ENCODE measurements at regions not wholly inside any gene's neighbourhood (a gene's known extent, or its start where the extent isn't known, plus 50 kb on each side); places are given as distances from the start of the nearest gene placed in this dataset.
"Not testable (repeated sequence)": the region's sequence is repeated elsewhere in the genome, so short reads cannot be mapped to it uniquely, and the experiment has no call there.

GRCh38 chr2:236380051-236380612, 115.9 kb upstream of the ASB18 start:
- TF ChIP-seq CTCF (IDR thresholded peaks at IDR 0.05): no peak
- H3K36me3 ChIP-seq: no peaks in the 10 kb centered on the region

GRCh38 chr2:236381253-236381652, 117.0 kb upstream of the ASB18 start:
- not testable (repeated sequence) for H3K27me3 ChIP-seq, H3K36me3 ChIP-seq, H3K27ac ChIP-seq, H3K4me1 ChIP-seq, H3K4me3 ChIP-seq
- peaks cover 0 to 11% of the 10 kb centered on the region in 2 donors for H3K9me3 ChIP-seq
- peak; percentile 16 for DNase-seq (ENCODE audit: low spot score)

More at GRCh38 chr2:236380051-236380612, 115.9 kb upstream of the ASB18 start:
- Histone ChIP-seq H3K9me3 (peaks cover 0 to 11% of the 10 kb centered on the region in 2 donors), H3K27me3 (no peaks in the 10 kb centered on the region), H3K27ac (no peak overlapping the region), H3K4me3 (no peak overlapping the region), H3K4me1 (no peaks in the 10 kb centered on the region)
- no peak for DNase-seq (ENCODE audit: low spot score)

- H3K27ac ChIP-seq, H3K4me1 ChIP-seq, H3K27me3 ChIP-seq, H3K4me3 ChIP-seq, H3K36me3 ChIP-seq, H3K9me3 ChIP-seq: not testable (repeated sequence)
- DNase-seq (ENCODE audit: low spot score): peak; percentile 9
Measured at GRCh38 chr2:236389284-236390216, 125.3 kb upstream of the ASB18 start.

- no peak overlapping the region for H3K27ac ChIP-seq
Measured at GRCh38 chr2:236393101-236393500, 128.9 kb upstream of the ASB18 start.

GRCh38 chr2:236393581-236393980, 129.4 kb upstream of the ASB18 start:
- peak; percentile 40 for DNase-seq (ENCODE audit: low spot score)

More at GRCh38 chr2:236393101-236393500, 128.9 kb upstream of the ASB18 start:
- H3K4me3 ChIP-seq: no peak overlapping the region
- no peak for TF ChIP-seq CTCF (IDR thresholded peaks at IDR 0.05)
- no peaks in the 10 kb centered on the region for H3K36me3 ChIP-seq
- H3K27me3 ChIP-seq: no peaks in the 10 kb centered on the region
- no peaks in the 10 kb centered on the region for H3K9me3 ChIP-seq
- H3K4me1 ChIP-seq: no peaks in the 10 kb centered on the region
- DNase-seq (ENCODE audit: low spot score): peak; percentile 42

GRCh38 chr2:236394571-236394970, 130.4 kb upstream of the ASB18 start:
- peak; percentile 13 for DNase-seq (ENCODE audit: low spot score)
- no peaks in the 10 kb centered on the region for H3K9me3 ChIP-seq
- TF ChIP-seq CTCF (IDR thresholded peaks at IDR 0.05): no peak

More at GRCh38 chr2:236393581-236393980, 129.4 kb upstream of the ASB18 start:
- H3K27me3 ChIP-seq: no peaks in the 10 kb centered on the region
- no peaks in the 10 kb centered on the region for H3K9me3 ChIP-seq
- no peak for TF ChIP-seq CTCF (IDR thresholded peaks at IDR 0.05)
- H3K27ac ChIP-seq: no peak overlapping the region
- no peaks in the 10 kb centered on the region for H3K4me1 ChIP-seq
- H3K36me3 ChIP-seq: no peaks in the 10 kb centered on the region
- H3K4me3 ChIP-seq: no peak overlapping the region

More at GRCh38 chr2:236394571-236394970, 130.4 kb upstream of the ASB18 start:
- no peaks in the 10 kb centered on the region for H3K27me3 ChIP-seq
- H3K36me3 ChIP-seq: no peaks in the 10 kb centered on the region
- H3K4me1 ChIP-seq: no peaks in the 10 kb centered on the region
- H3K27ac ChIP-seq: no peak overlapping the region
- H3K4me3 ChIP-seq: no peak overlapping the region

All from right atrium auricular region (tissue), 2 donors.